CD4-positive, alpha-beta memory T cell (primary cell): ENCODE measurements at regions not wholly inside any gene's neighbourhood (a gene's known extent, or its start where the extent isn't known, plus 50 kb on each side); places are given as distances from the start of the nearest gene placed in this dataset.

Experiments
- CTCF ChIA-PET: fragments of 350-600 bp; sonication (Branson Sonifier 250); formaldehyde crosslinking; loops from one replicate; lab custom pipeline; 2021; ENCODE audit warnings: inconsistent platforms; ENCODE audit not compliant: partially characterized antibody; lab: Charles Lee
- POLR2A ChIA-PET: fragments of 350-600 bp; sonication (Branson Sonifier 250); formaldehyde crosslinking; loops from one replicate; lab custom pipeline; 2021; ENCODE audit not compliant: partially characterized antibody; lab: Charles Lee
- DNase-seq, 5 donors: peaks; one replicate each; pipeline versions ENCODE4 v3.0.0 to v3.0.0-alpha.2; 2020 to 2022; ENCODE audit warnings: mixed read lengths in 1 of 5
- H3K27ac ChIP-seq: one replicate; pipeline ENCODE4 v1.7.0; 2013; ENCODE audit warnings: low read depth, low read length
- H3K27me3 ChIP-seq: 2 replicates; pipeline ENCODE4 v1.7.0; 2013; ENCODE audit warnings: mild to moderate bottlenecking, low read length, moderate library complexity; ENCODE audit not compliant: insufficient read depth
- H3K36me3 ChIP-seq: 2 replicates; pipeline ENCODE4 v1.7.0; 2013; ENCODE audit warnings: mild to moderate bottlenecking, low read length, moderate library complexity; ENCODE audit not compliant: insufficient read depth
- H3K4me1 ChIP-seq: 2 replicates; pipeline ENCODE4 v1.7.0; 2013; ENCODE audit warnings: mild to moderate bottlenecking, low read length, moderate library complexity; ENCODE audit not compliant: insufficient read depth
- H3K4me3 ChIP-seq, 2 donors: one replicate each; pipeline ENCODE4 v1.7.0; 2013; ENCODE audit warnings: low read length in 2 of 2, mild to moderate bottlenecking in 1 of 2
- H3K9me3 ChIP-seq, 2 donors: one replicate each; pipeline ENCODE4 v1.7.0; 2013; ENCODE audit warnings: low read length in 2 of 2, control low read depth in 1 of 2; ENCODE audit not compliant: control insufficient read depth in 1 of 2
- H3K27ac Mint-ChIP-seq, 7 donors: one replicate each; pipeline ENCODE4 v1.8.0; 2020 to 2021; ENCODE audit warnings: mixed read lengths in 7 of 7, mild to moderate bottlenecking in 6 of 7, inconsistent platforms in 3 of 7, moderate library complexity in 3 of 7
- H3K27me3 Mint-ChIP-seq, 2 donors: one replicate each; pipeline ENCODE4 v1.8.0; 2020 to 2021; ENCODE audit warnings: mixed read lengths in 2 of 2
- H3K36me3 Mint-ChIP-seq, 2 donors: one replicate each; pipeline ENCODE4 v1.8.0; 2020 to 2021; ENCODE audit warnings: mixed read lengths in 2 of 2, inconsistent platforms in 1 of 2, mild to moderate bottlenecking in 1 of 2
- H3K4me1 Mint-ChIP-seq, 4 donors: one replicate each; pipeline ENCODE4 v1.8.0; 2020 to 2021; ENCODE audit warnings: mixed read lengths in 4 of 4, mild to moderate bottlenecking in 1 of 4
- H3K4me3 Mint-ChIP-seq, 8 donors: one replicate each; pipeline ENCODE4 v1.8.0; 2020 to 2021; ENCODE audit warnings: mixed read lengths in 8 of 8, mild to moderate bottlenecking in 7 of 8, moderate library complexity in 6 of 8, inconsistent platforms in 3 of 8
- H3K9me3 Mint-ChIP-seq, 8 donors: one replicate each; pipeline ENCODE4 v1.8.0; 2020 to 2021; ENCODE audit warnings: mixed read lengths in 8 of 8, mild to moderate bottlenecking in 5 of 8, inconsistent platforms in 3 of 8, moderate library complexity in 1 of 8
- intact Hi-C: fragments of 100-400 bp; cut with micrococcal nuclease; formaldehyde crosslinking; loops from one replicate; pipeline ENCODE4 v1.15.1; 2023

- Histone ChIP-seq H3K4me3 (no peak overlapping the region), H3K27me3 (no peaks in the 10 kb centered on the region), H3K36me3 (no peaks in the 10 kb centered on the region), H3K27ac (no peak overlapping the region), H3K9me3 (no peaks in the 10 kb centered on the region), H3K4me1 (no peaks in the 10 kb centered on the region)
- Mint-ChIP-seq H3K27me3 (no peaks in the 10 kb centered on the region), H3K9me3 (peaks cover 0 to 4% (median 0%) of the 10 kb centered on the region in 8 donors), H3K36me3 (no peaks in the 10 kb centered on the region), H3K27ac (no peak overlapping the region), H3K4me1 (no peaks in the 10 kb centered on the region), H3K4me3 (no peak overlapping the region)
- intact Hi-C loops: no loop called here
- ChIA-PET POLR2A (no interaction called here), CTCF (no interaction called here)
- DNase-seq: no peak
Measured at GRCh38 chr2:145801210-145801609, 1281.3 kb upstream of the ZEB2 start.

DNA sequence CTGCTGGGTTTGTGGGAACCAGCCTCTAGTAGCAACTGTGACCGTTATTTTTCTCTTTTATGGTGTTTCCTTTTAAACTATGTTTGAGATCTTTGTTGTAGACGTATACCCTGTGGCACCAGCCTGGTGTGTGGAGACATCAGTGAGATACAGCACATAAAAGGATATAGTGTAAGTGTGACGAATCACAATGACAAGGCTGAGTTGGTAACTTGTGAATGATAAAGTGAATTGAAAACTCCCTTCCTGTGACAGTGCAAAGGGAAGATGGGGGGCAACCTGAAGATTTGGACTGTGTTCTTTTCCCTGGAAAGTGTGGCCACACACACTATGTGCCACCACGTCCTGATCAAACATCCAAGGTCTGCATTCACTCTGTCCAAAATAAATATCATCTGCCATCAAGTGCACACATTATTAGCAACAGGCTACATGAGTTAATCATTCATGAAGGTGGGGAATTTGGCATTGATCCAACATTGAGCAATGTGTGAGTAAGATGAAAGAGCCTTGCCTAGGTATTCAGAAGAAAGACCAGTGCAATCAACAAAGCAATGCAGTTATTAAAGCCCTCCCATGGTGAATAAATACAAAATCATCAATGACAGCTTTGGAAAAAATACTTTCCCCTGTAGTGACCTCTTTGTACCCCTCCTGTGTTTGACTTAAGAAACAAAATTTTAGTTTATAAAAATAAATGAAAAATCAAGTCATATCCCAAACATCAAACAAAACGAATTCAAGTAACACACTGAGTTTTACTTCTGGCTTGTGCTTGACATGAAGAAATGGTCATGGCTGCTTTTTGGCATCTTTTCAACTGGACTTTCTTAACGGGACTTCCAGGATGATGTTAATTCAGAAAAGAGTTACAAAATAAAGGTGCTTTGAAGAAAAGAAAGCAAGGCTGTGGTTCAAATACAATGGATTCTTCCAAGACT, 1280.5 kb upstream of the ZEB2 start:
- Mint-ChIP-seq H3K4me3 (no peak overlapping the region), H3K27ac (no peak overlapping the region), H3K27me3 (no peaks in the 10 kb centered on the region), H3K4me1 (no peaks in the 10 kb centered on the region), H3K9me3 (peaks cover 0 to 4% (median 0%) of the 10 kb centered on the region in 8 donors), H3K36me3 (no peaks in the 10 kb centered on the region)
- ChIA-PET POLR2A (no interaction called here), CTCF (no interaction called here)
- no peak for DNase-seq
- Histone ChIP-seq H3K36me3 (no peaks in the 10 kb centered on the region), H3K4me3 (no peak overlapping the region), H3K4me1 (no peaks in the 10 kb centered on the region), H3K27me3 (no peaks in the 10 kb centered on the region), H3K9me3 (no peaks in the 10 kb centered on the region), H3K27ac (no peak overlapping the region)
- intact Hi-C loops: no loop called here

DNA sequence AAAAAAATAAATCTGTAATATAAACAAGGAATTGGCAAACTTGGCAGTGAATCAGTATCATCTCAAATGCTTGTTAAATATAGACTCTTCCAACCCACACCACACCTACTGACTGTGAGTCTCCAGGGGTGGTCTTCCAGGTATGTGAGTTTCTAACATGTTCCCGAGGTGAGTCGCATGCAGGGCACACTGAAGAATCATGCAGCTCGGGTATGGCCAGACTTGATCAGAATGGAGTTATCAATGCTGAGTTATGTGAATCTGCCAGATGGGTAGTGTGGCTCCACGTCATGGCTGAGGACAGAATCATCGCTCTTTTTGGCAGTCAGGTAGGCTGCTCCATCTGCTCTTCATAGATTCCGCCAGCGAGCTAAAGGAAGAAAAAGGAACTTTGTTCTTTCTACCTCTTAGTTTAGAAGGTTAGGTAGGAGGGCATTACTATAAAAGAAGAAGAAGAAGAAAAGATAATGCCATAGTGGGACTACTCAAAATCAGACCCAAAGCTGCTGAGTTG, 1279.7 kb upstream of the ZEB2 start:
- Mint-ChIP-seq H3K36me3 (no peaks in the 10 kb centered on the region), H3K4me3 (no peak overlapping the region), H3K4me1 (no peaks in the 10 kb centered on the region), H3K27ac (no peak overlapping the region), H3K9me3 (peaks cover 0 to 4% (median 0%) of the 10 kb centered on the region in 8 donors), H3K27me3 (no peaks in the 10 kb centered on the region)
- H3K27ac ChIP-seq: no peak overlapping the region
- no peaks in the 10 kb centered on the region for H3K27me3 ChIP-seq
- no peak overlapping the region for H3K4me3 ChIP-seq
- ChIA-PET CTCF (no interaction called here), POLR2A (no interaction called here)
- H3K4me1 ChIP-seq: no peaks in the 10 kb centered on the region
- no peak for DNase-seq
- H3K36me3 ChIP-seq: no peaks in the 10 kb centered on the region
- intact Hi-C loops: no loop called here
- H3K9me3 ChIP-seq: no peaks in the 10 kb centered on the region

DNA sequence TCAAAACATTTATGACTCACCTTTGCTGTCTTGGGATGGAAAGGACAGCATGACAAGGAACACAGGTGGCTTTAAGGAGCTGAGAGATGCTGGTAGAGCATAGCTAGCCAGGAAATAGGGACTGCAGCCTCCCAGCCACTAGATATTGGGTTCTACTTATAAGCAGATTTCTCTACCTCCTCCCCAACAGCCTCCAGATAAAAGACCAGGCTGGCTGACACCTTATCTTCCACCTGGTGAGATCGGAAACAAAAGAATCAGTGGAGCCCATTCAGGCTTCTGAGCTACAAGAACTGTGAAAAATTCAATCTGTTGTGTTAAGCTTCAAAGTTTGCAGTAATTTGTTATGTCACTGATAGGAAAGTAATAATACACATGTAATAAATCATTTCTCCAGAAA, 1278.5 kb upstream of the ZEB2 start:
- H3K36me3 ChIP-seq: no peaks in the 10 kb centered on the region
- Mint-ChIP-seq H3K36me3 (no peaks in the 10 kb centered on the region), H3K4me3 (no peak overlapping the region), H3K27ac (no peak overlapping the region), H3K4me1 (no peaks in the 10 kb centered on the region), H3K27me3 (no peaks in the 10 kb centered on the region), H3K9me3 (peaks cover 0 to 4% (median 0%) of the 10 kb centered on the region in 8 donors)
- no peak overlapping the region for H3K4me3 ChIP-seq
- POLR2A ChIA-PET: no interaction called here
- H3K9me3 ChIP-seq: no peaks in the 10 kb centered on the region
- CTCF ChIA-PET: no interaction called here
- intact Hi-C loops: no loop called here
- H3K4me1 ChIP-seq: no peaks in the 10 kb centered on the region
- H3K27me3 ChIP-seq: no peaks in the 10 kb centered on the region
- H3K27ac ChIP-seq: no peak overlapping the region
- DNase-seq: no peak

- H3K9me3 Mint-ChIP-seq: peaks cover 0 to 4% (median 0%) of the 10 kb centered on the region in 8 donors
- no peak for DNase-seq
- Histone ChIP-seq H3K4me1 (no peaks in the 10 kb centered on the region), H3K27me3 (no peaks in the 10 kb centered on the region), H3K36me3 (no peaks in the 10 kb centered on the region), H3K4me3 (no peak overlapping the region), H3K27ac (no peak overlapping the region), H3K9me3 (no peaks in the 10 kb centered on the region)
- POLR2A ChIA-PET: no interaction called here
- CTCF ChIA-PET: no interaction called here
- intact Hi-C loops: no loop called here
- no peaks in the 10 kb centered on the region for H3K4me1 Mint-ChIP-seq
- H3K27ac Mint-ChIP-seq: no peak overlapping the region
- H3K36me3 Mint-ChIP-seq: no peaks in the 10 kb centered on the region
- no peaks in the 10 kb centered on the region for H3K27me3 Mint-ChIP-seq
- no peak overlapping the region for H3K4me3 Mint-ChIP-seq
Measured at GRCh38 chr2:145797692-145798091, 1277.8 kb upstream of the ZEB2 start.

- intact Hi-C loops: no loop called here
- POLR2A ChIA-PET: no interaction called here
- no peak for DNase-seq
Measured at GRCh38 chr2:145792745-145793144, 1272.8 kb upstream of the ZEB2 start.

DNA sequence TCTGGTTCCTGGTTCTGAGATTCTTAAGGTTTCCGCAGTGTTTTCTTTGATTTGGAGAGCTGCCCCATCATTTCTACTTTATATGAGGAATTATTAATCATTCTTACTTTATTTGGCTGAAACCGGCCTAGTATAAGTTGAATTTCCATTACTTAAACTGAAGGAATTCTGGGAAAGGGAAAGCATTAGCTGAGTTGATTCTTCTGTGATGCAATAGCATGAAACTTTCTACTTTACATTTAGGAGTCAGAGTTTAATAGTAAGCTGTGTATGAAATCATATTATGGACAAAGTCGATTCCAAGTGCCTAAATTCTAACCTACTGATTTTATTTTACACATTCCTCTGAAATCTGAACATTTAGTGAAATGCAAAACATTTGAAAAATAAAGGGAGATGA, 1269.7 kb upstream of the ZEB2 start:
- POLR2A ChIA-PET: no interaction called here
- Histone ChIP-seq H3K4me3 (no peak overlapping the region), H3K27me3 (no peaks in the 10 kb centered on the region), H3K9me3 (no peaks in the 10 kb centered on the region), H3K36me3 (no peaks in the 10 kb centered on the region), H3K27ac (no peak overlapping the region), H3K4me1 (no peaks in the 10 kb centered on the region)
- H3K9me3 Mint-ChIP-seq: peaks cover 0 to 23% (median 9%) of the 10 kb centered on the region in 8 donors
- H3K27ac Mint-ChIP-seq: no peak overlapping the region
- H3K36me3 Mint-ChIP-seq: no peaks in the 10 kb centered on the region
- H3K4me1 Mint-ChIP-seq: no peaks in the 10 kb centered on the region
- no peak for DNase-seq
- intact Hi-C loops: no loop called here
- no peaks in the 10 kb centered on the region for H3K27me3 Mint-ChIP-seq
- H3K4me3 Mint-ChIP-seq: no peak overlapping the region
- CTCF ChIA-PET: no interaction called here

More at GRCh38 chr2:145792745-145793144, 1272.8 kb upstream of the ZEB2 start:
- Mint-ChIP-seq H3K4me3 (no peak overlapping the region), H3K27me3 (no peaks in the 10 kb centered on the region), H3K9me3 (peaks cover 0 to 7% (median 3%) of the 10 kb centered on the region in 8 donors), H3K4me1 (no peaks in the 10 kb centered on the region), H3K36me3 (no peaks in the 10 kb centered on the region), H3K27ac (no peak overlapping the region)
- Histone ChIP-seq H3K4me1 (no peaks in the 10 kb centered on the region), H3K9me3 (no peaks in the 10 kb centered on the region), H3K4me3 (no peak overlapping the region), H3K27me3 (no peaks in the 10 kb centered on the region), H3K36me3 (no peaks in the 10 kb centered on the region), H3K27ac (no peak overlapping the region)
- CTCF ChIA-PET: no interaction called here
